Osteoblast (primary cell): ENCODE measurements at regions not wholly inside any gene's neighbourhood (a gene's known extent, or its start where the extent isn't known, plus 50 kb on each side); places are given as distances from the start of the nearest gene placed in this dataset.

Experiments used
- DNase-seq: peaks from one replicate; pipeline ENCODE4 v3.0.0; 2011; ENCODE audit warnings: low spot score, mixed read lengths; ENCODE audit not compliant: insufficient read length; ENCODE audit errors: missing footprints
- H2AFZ ChIP-seq: 2 replicates; pipeline ENCODE4 v1.6.0; 2011; ENCODE audit warnings: mild to moderate bottlenecking, low read length
- H3K27ac ChIP-seq: 2 replicates; pipeline ENCODE4 v1.5.1; 2011; ENCODE audit warnings: mild to moderate bottlenecking, low read depth, low read length, moderate library complexity
- H3K27me3 ChIP-seq: 2 replicates; pipeline ENCODE4 v1.6.0; 2012; ENCODE audit warnings: mild to moderate bottlenecking, control low read depth, inconsistent platforms, low read length, moderate library complexity; ENCODE audit not compliant: insufficient read depth
- H3K36me3 ChIP-seq: 2 replicates; pipeline ENCODE4 v1.5.1; 2011; ENCODE audit warnings: mild to moderate bottlenecking, low read length, control low read depth, moderate library complexity; ENCODE audit not compliant: insufficient read depth
- H3K4me1 ChIP-seq: 2 replicates; pipeline ENCODE4 v1.5.1; 2011; ENCODE audit warnings: mild to moderate bottlenecking, low read length, control low read depth, moderate library complexity; ENCODE audit not compliant: insufficient read depth
- H3K4me2 ChIP-seq: 2 replicates; pipeline ENCODE4 v1.6.0; 2011; ENCODE audit warnings: mild to moderate bottlenecking, low read length; ENCODE audit not compliant: insufficient read depth
- H3K4me3 ChIP-seq: fragments of 200-600 bp; sonication (generic); 3 replicates; pipeline ENCODE4 v1.5.1; 2012; ENCODE audit warnings: mild to moderate bottlenecking, low read length, inconsistent platforms; ENCODE audit not compliant: insufficient read depth
- H3K79me2 ChIP-seq: 2 replicates; pipeline ENCODE4 v1.6.0; 2012; ENCODE audit warnings: mild to moderate bottlenecking, low read length, control low read depth, inconsistent platforms; ENCODE audit not compliant: insufficient read depth
- H3K9me3 ChIP-seq: 2 replicates; pipeline ENCODE4 v1.5.1; 2011; ENCODE audit warnings: low read depth, low read length, control low read depth
- H4K20me1 ChIP-seq: 2 replicates; pipeline ENCODE4 v1.6.0; 2012; ENCODE audit warnings: mild to moderate bottlenecking, low read length, control low read depth; ENCODE audit not compliant: insufficient read depth
- CTCF ChIP-seq: IDR thresholded peaks from 2 replicates; pipeline ENCODE4 v1.5.1; 2011; ENCODE audit warnings: mild to moderate bottlenecking, low read depth, low read length, moderate library complexity; ENCODE audit errors: extremely low read depth

GRCh38 chr6:3560211-3560610 is 103.4 kb upstream of the SLC22A23 start:
- Histone ChIP-seq H4K20me1 (no peaks in the 10 kb centered on the region), H3K4me1 (peaks cover 3% of the 10 kb centered on the region), H2AFZ (no peak overlapping the region), H3K27me3 (no peaks in the 10 kb centered on the region), H3K36me3 (no peaks in the 10 kb centered on the region), H3K27ac (no peak overlapping the region), H3K4me3 (no peak overlapping the region), H3K9me3 (no peaks in the 10 kb centered on the region), H3K4me2 (no peak overlapping the region), H3K79me2 (no peaks in the 10 kb centered on the region)
- no peak for TF ChIP-seq CTCF
- no peak for DNase-seq

GRCh38 chr6:3559561-3559960 is 102.7 kb upstream of the SLC22A23 start:
- H3K27me3 ChIP-seq, result no peaks in the 10 kb centered on the region
- no peak overlapping the region for H3K4me2 ChIP-seq
- no peak for TF ChIP-seq CTCF
- H4K20me1 ChIP-seq, result no peaks in the 10 kb centered on the region
- H3K27ac ChIP-seq, result no peak overlapping the region
- H3K4me1 ChIP-seq, result peaks cover 3% of the 10 kb centered on the region
- H3K79me2 ChIP-seq, result no peaks in the 10 kb centered on the region
- DNase-seq, result no peak
- no peak overlapping the region for H3K4me3 ChIP-seq
- H2AFZ ChIP-seq, result no peak overlapping the region
- no peaks in the 10 kb centered on the region for H3K9me3 ChIP-seq
- no peaks in the 10 kb centered on the region for H3K36me3 ChIP-seq

- no peak for TF ChIP-seq CTCF
- no peaks in the 10 kb centered on the region for H3K27me3 ChIP-seq
- peaks cover 1% of the 10 kb centered on the region for H3K9me3 ChIP-seq
- H4K20me1 ChIP-seq, result no peaks in the 10 kb centered on the region
- no peak overlapping the region for H2AFZ ChIP-seq
- no peaks in the 10 kb centered on the region for H3K79me2 ChIP-seq
- H3K27ac ChIP-seq, result no peak overlapping the region
- DNase-seq, result no peak
- peaks cover 3% of the 10 kb centered on the region for H3K4me1 ChIP-seq
- no peak overlapping the region for H3K4me2 ChIP-seq
- no peak overlapping the region for H3K4me3 ChIP-seq
- no peaks in the 10 kb centered on the region for H3K36me3 ChIP-seq
Measured at GRCh38 chr6:3557336-3557735, 100.5 kb upstream of the SLC22A23 start.

- no peak for DNase-seq
- Histone ChIP-seq H3K4me2 (no peak overlapping the region), H4K20me1 (no peaks in the 10 kb centered on the region), H3K79me2 (no peaks in the 10 kb centered on the region), H2AFZ (no peak overlapping the region), H3K27ac (no peak overlapping the region), H3K27me3 (no peaks in the 10 kb centered on the region), H3K9me3 (peaks cover 1% of the 10 kb centered on the region), H3K4me3 (no peak overlapping the region), H3K36me3 (no peaks in the 10 kb centered on the region), H3K4me1 (no peaks in the 10 kb centered on the region)
- TF ChIP-seq CTCF, result no peak
Measured at GRCh38 chr6:3553254-3553653, 96.4 kb upstream of the SLC22A23 start.
